ENCODE measurements at regions not wholly inside any gene's neighbourhood (a gene's known extent, or its start where the extent isn't known, plus 50 kb on each side); places are given as distances from the start of the nearest gene placed in this dataset.

DNA sequence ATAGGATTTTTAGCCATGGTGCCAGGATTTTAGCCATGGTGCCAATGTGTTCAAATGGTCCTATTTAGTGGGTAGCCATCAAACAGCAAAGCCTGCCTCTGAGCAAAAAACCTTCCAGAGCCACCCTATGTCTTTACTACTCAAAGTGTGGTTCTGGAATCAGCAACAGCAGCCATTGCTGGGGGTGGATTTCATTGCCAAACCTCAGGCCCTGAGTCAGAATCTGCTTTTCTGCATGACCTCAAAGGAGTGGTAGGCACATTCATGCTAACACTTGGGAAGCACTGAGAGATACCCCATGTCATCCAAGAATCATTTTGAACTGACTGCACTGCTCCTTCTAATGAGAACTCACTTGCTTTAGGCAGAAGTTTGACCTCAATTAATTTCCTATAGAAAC is 603.0 kb downstream of the CDY2B start:
- Histone ChIP-seq H3K27me3 (ENCODE audit: control insufficient read depth, insufficient read depth, low read length) (no peaks in the 10 kb centered on the region), H3K4me3 (ENCODE audit: low read depth, low read length) (no peak overlapping the region), H3K36me3 (ENCODE audit: control insufficient read depth, insufficient read depth, low read length) (no peaks in the 10 kb centered on the region)
- no peak for DNase-seq (ENCODE audit: low read depth)
- TF ChIP-seq, protein P1, sequence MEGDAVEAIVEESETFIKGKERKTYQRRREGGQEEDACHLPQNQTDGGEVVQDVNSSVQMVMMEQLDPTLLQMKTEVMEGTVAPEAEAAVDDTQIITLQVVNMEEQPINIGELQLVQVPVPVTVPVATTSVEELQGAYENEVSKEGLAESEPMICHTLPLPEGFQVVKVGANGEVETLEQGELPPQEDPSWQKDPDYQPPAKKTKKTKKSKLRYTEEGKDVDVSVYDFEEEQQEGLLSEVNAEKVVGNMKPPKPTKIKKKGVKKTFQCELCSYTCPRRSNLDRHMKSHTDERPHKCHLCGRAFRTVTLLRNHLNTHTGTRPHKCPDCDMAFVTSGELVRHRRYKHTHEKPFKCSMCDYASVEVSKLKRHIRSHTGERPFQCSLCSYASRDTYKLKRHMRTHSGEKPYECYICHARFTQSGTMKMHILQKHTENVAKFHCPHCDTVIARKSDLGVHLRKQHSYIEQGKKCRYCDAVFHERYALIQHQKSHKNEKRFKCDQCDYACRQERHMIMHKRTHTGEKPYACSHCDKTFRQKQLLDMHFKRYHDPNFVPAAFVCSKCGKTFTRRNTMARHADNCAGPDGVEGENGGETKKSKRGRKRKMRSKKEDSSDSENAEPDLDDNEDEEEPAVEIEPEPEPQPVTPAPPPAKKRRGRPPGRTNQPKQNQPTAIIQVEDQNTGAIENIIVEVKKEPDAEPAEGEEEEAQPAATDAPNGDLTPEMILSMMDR (IDR thresholded peaks at IDR 0.05; ENCODE audit: insufficient read depth, low read depth, low read length), result no peak
- ChIA-PET POLR2A (no interaction called here), CTCF (no interaction called here)

DNA sequence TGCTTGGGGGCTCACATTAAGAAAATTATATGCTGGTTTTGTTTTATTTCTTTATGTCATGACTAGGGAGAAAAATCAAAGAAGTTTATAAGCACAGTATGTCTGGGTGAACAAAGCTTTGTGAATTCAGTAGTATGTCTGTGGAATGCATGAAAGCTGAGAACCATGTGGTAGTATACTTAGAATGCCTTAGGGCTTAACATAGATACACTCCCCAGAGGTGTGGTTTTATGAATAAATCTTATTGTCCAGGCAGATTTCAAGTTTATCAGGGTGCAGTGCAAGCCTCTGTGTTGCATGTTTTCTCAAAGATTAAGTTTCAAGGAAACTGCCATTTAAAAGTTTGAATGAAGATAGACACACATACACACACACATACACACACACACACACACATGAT is 620.5 kb downstream of the CDY2B start:
- H3K4me3 ChIP-seq (ENCODE audit: low read depth, low read length), result no peak overlapping the region
- no peak for DNase-seq (ENCODE audit: low read depth)
- H3K36me3 ChIP-seq (ENCODE audit: control insufficient read depth, insufficient read depth, low read length), result no peaks in the 10 kb centered on the region
- CTCF ChIA-PET, result no interaction called here
- TF ChIP-seq, protein P1 (IDR thresholded peaks at IDR 0.05; ENCODE audit: insufficient read depth, low read depth, low read length), result no peak
- POLR2A ChIA-PET, result no interaction called here
- no peaks in the 10 kb centered on the region for H3K27me3 ChIP-seq (ENCODE audit: control insufficient read depth, insufficient read depth, low read length)

DNA sequence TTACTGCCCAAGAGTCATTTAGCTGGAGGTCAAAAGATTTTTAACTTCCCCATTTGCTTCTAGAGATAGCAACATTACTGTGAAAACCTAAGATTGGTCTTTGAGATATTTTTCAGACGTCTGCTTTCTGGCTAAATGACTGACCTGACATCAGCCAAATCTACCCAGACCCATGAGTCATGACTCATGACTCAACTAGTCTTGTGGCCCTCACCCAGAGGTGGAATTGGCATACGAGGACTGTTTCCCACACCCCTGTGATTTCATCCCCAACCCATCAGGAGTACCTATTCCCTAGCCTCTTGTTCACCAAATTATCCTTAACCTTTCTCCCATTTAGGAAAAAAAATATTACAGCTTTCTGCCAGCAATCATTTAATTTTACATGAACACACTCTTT is 641.6 kb downstream of the CDY2B start:
- DNase-seq (ENCODE audit: low read depth), result no peak
- POLR2A ChIA-PET, result no interaction called here
- TF ChIP-seq, protein P1 (IDR thresholded peaks at IDR 0.05; ENCODE audit: insufficient read depth, low read depth, low read length), result no peak
- Histone ChIP-seq H3K36me3 (ENCODE audit: control insufficient read depth, insufficient read depth, low read length) (no peaks in the 10 kb centered on the region), H3K27me3 (ENCODE audit: control insufficient read depth, insufficient read depth, low read length) (no peaks in the 10 kb centered on the region), H3K4me3 (ENCODE audit: low read depth, low read length) (no peak overlapping the region)
- CTCF ChIA-PET, result no interaction called here

DNA sequence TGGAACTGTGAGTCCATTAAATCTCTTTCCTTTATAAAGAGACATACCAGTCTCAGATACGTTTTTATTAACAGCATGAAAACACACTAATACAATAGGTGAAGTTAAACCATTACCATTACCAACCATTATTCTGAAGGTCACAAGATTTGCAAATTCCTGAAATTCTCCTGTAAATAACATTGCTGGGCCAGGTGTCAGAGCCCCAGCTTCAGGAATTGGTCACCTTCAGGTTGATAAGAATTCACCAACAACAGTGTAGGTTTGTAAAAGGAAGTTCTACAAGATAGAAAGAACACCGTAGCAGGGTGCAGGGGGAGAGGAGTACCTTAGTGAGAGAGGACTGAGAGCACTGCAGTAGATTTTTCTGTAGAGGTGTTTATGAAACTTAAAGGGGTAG is 644.3 kb downstream of the CDY2B start:
- TF ChIP-seq, protein P1 (IDR thresholded peaks at IDR 0.05; ENCODE audit: insufficient read depth, low read depth, low read length), result no peak
- no peak for DNase-seq (ENCODE audit: low read depth)
- ChIA-PET POLR2A (no interaction called here), CTCF (no interaction called here)
- Histone ChIP-seq H3K36me3 (ENCODE audit: control insufficient read depth, insufficient read depth, low read length) (no peaks in the 10 kb centered on the region), H3K27me3 (ENCODE audit: control insufficient read depth, insufficient read depth, low read length) (no peaks in the 10 kb centered on the region), H3K4me3 (ENCODE audit: low read depth, low read length) (no peak overlapping the region)

DNA sequence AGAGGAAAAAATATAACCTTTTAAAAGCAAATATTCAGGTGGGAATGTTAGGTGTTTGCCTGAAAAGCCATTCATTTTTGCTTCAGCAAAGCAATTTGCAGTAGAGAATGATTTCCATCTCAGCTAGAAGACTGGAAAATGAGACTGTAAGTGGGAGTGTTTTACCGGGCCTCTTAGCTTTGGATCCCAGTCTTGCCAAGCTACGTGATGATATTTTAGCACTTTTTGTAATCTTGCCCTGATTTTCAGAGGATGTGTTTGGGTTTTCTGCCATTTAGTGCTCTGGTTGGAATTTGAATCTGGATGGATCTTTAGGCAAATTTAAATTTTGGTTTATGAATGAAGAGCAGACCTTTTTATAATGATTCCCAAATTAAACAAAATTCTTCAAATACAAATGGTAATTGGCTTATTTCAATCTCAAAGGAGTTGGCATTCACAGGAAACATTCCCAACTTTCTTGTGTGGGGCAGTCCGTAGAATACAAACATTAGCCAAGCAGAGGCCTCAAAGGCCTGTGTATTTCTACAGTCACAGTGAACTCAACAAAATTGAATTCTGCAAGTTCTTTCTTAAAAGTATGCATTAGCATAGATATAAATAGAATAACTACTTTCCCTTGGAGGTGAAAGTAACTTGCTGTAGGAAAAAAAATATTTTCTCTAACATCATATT is 646.4 kb downstream of the CDY2B start:
- ChIA-PET POLR2A (no interaction called here), CTCF (no interaction called here)
- Histone ChIP-seq H3K27me3 (ENCODE audit: control insufficient read depth, insufficient read depth, low read length) (no peaks in the 10 kb centered on the region), H3K4me3 (ENCODE audit: low read depth, low read length) (no peak overlapping the region), H3K36me3 (ENCODE audit: control insufficient read depth, insufficient read depth, low read length) (no peaks in the 10 kb centered on the region)
- TF ChIP-seq, protein P1 (IDR thresholded peaks at IDR 0.05; ENCODE audit: insufficient read depth, low read depth, low read length), result no peak
- no peak for DNase-seq (ENCODE audit: low read depth)

All from BJ (cell line).